Trophoblast cell (in vitro differentiated cells and primary cell): ENCODE measurements at regions not wholly inside any gene's neighbourhood (a gene's known extent, or its start where the extent isn't known, plus 50 kb on each side); places are given as distances from the start of the nearest gene placed in this dataset.

ENCODE experiments used
- DNase-seq, 2 donors: peaks; one replicate each; pipeline ENCODE4 v3.0.0-alpha.2; 2016
- H2AFZ ChIP-seq: 2 replicates; pipeline ENCODE4 v1.6.1; 2013; ENCODE audit warnings: low read length, moderate library complexity, mild to moderate bottlenecking; ENCODE audit not compliant: insufficient read depth, poor library complexity
- H2AK5ac ChIP-seq: 2 replicates; pipeline ENCODE4 v1.6.1; 2013; ENCODE audit warnings: mild to moderate bottlenecking, low read length
- H2BK120ac ChIP-seq: 2 replicates; pipeline ENCODE4 v1.6.1; 2013; ENCODE audit warnings: low read length, mild to moderate bottlenecking, moderate library complexity; ENCODE audit not compliant: insufficient read depth, poor library complexity
- H2BK12ac ChIP-seq: 2 replicates; pipeline ENCODE4 v1.6.1; 2013; ENCODE audit warnings: mild to moderate bottlenecking, low read length, moderate library complexity
- H2BK5ac ChIP-seq: 2 replicates; pipeline ENCODE4 v1.6.1; 2013; ENCODE audit warnings: low read length, low read depth, moderate library complexity, mild to moderate bottlenecking; ENCODE audit not compliant: poor library complexity
- H3K14ac ChIP-seq: 2 replicates; pipeline ENCODE4 v1.6.1; 2013; ENCODE audit warnings: mild to moderate bottlenecking, low read length
- H3K18ac ChIP-seq: 2 replicates; pipeline ENCODE4 v1.6.1; 2013; ENCODE audit warnings: mild to moderate bottlenecking, low read length
- H3K23ac ChIP-seq: 2 replicates; pipeline ENCODE4 v1.6.1; 2013; ENCODE audit warnings: low read length
- H3K27ac ChIP-seq: 2 replicates; pipeline ENCODE4 v1.5.1; 2013; ENCODE audit warnings: low read depth, mild to moderate bottlenecking, inconsistent platforms, low read length, moderate library complexity
- H3K27me3 ChIP-seq: 2 replicates; pipeline ENCODE4 v1.6.1; 2013; ENCODE audit warnings: inconsistent platforms, mild to moderate bottlenecking, low read length, moderate library complexity; ENCODE audit not compliant: insufficient read depth
- H3K36me3 ChIP-seq, 2 experiments: 1 replicate in 1 of 2; 2 replicates in 1 of 2; pipeline ENCODE4 v1.6.1; 2013; ENCODE audit warnings: low read length in 2 of 2, mild to moderate bottlenecking in 2 of 2, moderate library complexity in 1 of 2; ENCODE audit not compliant: insufficient read depth in 2 of 2, control insufficient read depth in 1 of 2
- H3K4ac ChIP-seq: 2 replicates; pipeline ENCODE4 v1.6.1; 2013; ENCODE audit warnings: low read depth, mild to moderate bottlenecking, low read length, moderate library complexity
- H3K4me1 ChIP-seq, 2 experiments: 1 replicate in 1 of 2; 2 replicates in 1 of 2; pipeline ENCODE4 v1.6.1; 2013; ENCODE audit warnings: low read length in 2 of 2, mild to moderate bottlenecking in 2 of 2, moderate library complexity in 1 of 2; ENCODE audit not compliant: insufficient read depth in 2 of 2, control insufficient read depth in 1 of 2
- H3K4me2 ChIP-seq: 2 replicates; pipeline ENCODE4 v1.6.1; 2013; ENCODE audit warnings: inconsistent platforms, mild to moderate bottlenecking, low read length, moderate library complexity
- H3K4me3 ChIP-seq: 2 replicates; pipeline ENCODE4 v1.5.1; 2013; ENCODE audit warnings: mild to moderate bottlenecking, low read depth, low read length, inconsistent platforms
- H3K79me1 ChIP-seq: one replicate; pipeline ENCODE4 v1.6.1; 2013; ENCODE audit warnings: low read length
- H3K79me2 ChIP-seq: 2 replicates; pipeline ENCODE4 v1.6.1; 2013; ENCODE audit warnings: low read length, mild to moderate bottlenecking; ENCODE audit not compliant: control insufficient read depth, insufficient read depth, poor library complexity
- H3K9ac ChIP-seq: 2 replicates; pipeline ENCODE4 v1.6.1; 2013; ENCODE audit warnings: mild to moderate bottlenecking, low read length
- H3K9me3 ChIP-seq: 2 replicates; pipeline ENCODE4 v1.6.1; 2013; ENCODE audit warnings: low read depth, mild to moderate bottlenecking, control low read depth, inconsistent platforms, low read length; ENCODE audit not compliant: insufficient read depth
- H4K12ac ChIP-seq: 2 replicates; pipeline ENCODE4 v1.6.1; 2013; ENCODE audit warnings: low read depth, mild to moderate bottlenecking, low read length, moderate library complexity
- H4K8ac ChIP-seq: 2 replicates; pipeline ENCODE4 v1.6.1; 2013; ENCODE audit warnings: low read depth, mild to moderate bottlenecking, low read length, moderate library complexity
- H4K91ac ChIP-seq: one replicate; pipeline ENCODE4 v1.6.1; 2013; ENCODE audit warnings: low read depth, mild to moderate bottlenecking, low read length, moderate library complexity
- WGBS: extraction: QIAGEN DNeasy Blood & Tissue Kit; methylation state at CpG from one replicate; pipeline ENCODE4 v1.1.7; 2013; ENCODE audit warnings: missing lambda C conversion rate; ENCODE audit not compliant: insufficient read length, insufficient coverage; ENCODE audit errors: extremely low coverage; 5-methylcytosine and 5-hydroxymethylcytosine counted together

- no peak overlapping the region for H2AK5ac ChIP-seq
- no peaks in the 10 kb centered on the region for H3K9me3 ChIP-seq
- no peak overlapping the region for H2AFZ ChIP-seq
- DNase-seq: peak; percentile 29 to 63
- H3K79me2 ChIP-seq: no peaks in the 10 kb centered on the region
- no CpG with 5 or more reads among the region's 1 CpG for WGBS
- no peak overlapping the region for H3K18ac ChIP-seq
- no peaks in the 10 kb centered on the region for H3K4me1 ChIP-seq
- no peak overlapping the region for H3K9ac ChIP-seq
- H3K4me3 ChIP-seq: no peak overlapping the region
- H3K79me1 ChIP-seq: no peaks in the 10 kb centered on the region
- no peak overlapping the region for H3K4ac ChIP-seq
- no peak overlapping the region for H4K12ac ChIP-seq
- no peak overlapping the region for H2BK5ac ChIP-seq
- no peak overlapping the region for H4K8ac ChIP-seq
- H2BK120ac ChIP-seq: no peak overlapping the region
- no peak overlapping the region for H3K23ac ChIP-seq
- no peak overlapping the region for H3K27ac ChIP-seq
- H2BK12ac ChIP-seq: no peak overlapping the region
- H3K36me3 ChIP-seq: no peaks in the 10 kb centered on the region
- no peaks in the 10 kb centered on the region for H3K27me3 ChIP-seq
- H3K4me2 ChIP-seq: no peak overlapping the region
- H3K14ac ChIP-seq: no peak overlapping the region
- H4K91ac ChIP-seq: no peak overlapping the region
These were observed 407.8 kb upstream of the DAB1 start for GRCh38 chr1:57831624-57832023.

DNA sequence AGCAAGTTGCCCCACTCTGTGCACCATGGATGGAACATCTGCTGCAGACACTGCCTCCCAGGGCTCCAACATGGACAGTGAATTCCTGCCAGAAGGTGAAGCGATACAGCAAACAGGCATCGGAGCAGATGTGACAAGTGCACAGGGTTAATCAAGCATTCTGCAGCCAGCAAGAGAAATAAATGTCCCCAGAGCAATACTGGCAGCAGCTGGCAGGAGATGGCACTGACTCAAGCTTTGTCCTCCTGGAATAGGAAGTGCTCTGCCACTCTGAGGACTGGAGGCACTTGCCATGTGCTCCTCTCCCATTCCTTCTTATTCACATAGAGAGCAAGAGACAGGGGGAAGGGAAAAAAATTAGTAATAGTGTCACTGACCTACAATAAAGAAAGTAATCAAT, 402.7 kb upstream of the DAB1 start:
- H2BK12ac ChIP-seq: no peak overlapping the region
- no peak overlapping the region for H3K27ac ChIP-seq
- H3K4me3 ChIP-seq: no peak overlapping the region
- no peak overlapping the region for H2AFZ ChIP-seq
- H2BK120ac ChIP-seq: no peak overlapping the region
- no peak overlapping the region for H4K12ac ChIP-seq
- no peaks in the 10 kb centered on the region for H3K79me2 ChIP-seq
- no peaks in the 10 kb centered on the region for H3K27me3 ChIP-seq
- no peak overlapping the region for H3K4me2 ChIP-seq
- no peak overlapping the region for H3K14ac ChIP-seq
- no peaks in the 10 kb centered on the region for H3K9me3 ChIP-seq
- H3K9ac ChIP-seq: no peak overlapping the region
- no peaks in the 10 kb centered on the region for H3K36me3 ChIP-seq
- no peak overlapping the region for H4K8ac ChIP-seq
- H2BK5ac ChIP-seq: no peak overlapping the region
- H3K4me1 ChIP-seq: no peaks in the 10 kb centered on the region
- no peak overlapping the region for H2AK5ac ChIP-seq
- H3K4ac ChIP-seq: no peak overlapping the region
- WGBS: no CpG with 5 or more reads among the region's 2 CpGs
- H4K91ac ChIP-seq: no peak overlapping the region
- no peak for DNase-seq
- no peaks in the 10 kb centered on the region for H3K79me1 ChIP-seq
- no peak overlapping the region for H3K23ac ChIP-seq
- no peak overlapping the region for H3K18ac ChIP-seq

GRCh38 chr1:57824535-57824934, 400.7 kb upstream of the DAB1 start:
- Histone ChIP-seq H3K79me2 (no peaks in the 10 kb centered on the region), H3K4me1 (no peaks in the 10 kb centered on the region), H2AFZ (no peak overlapping the region), H3K27ac (no peak overlapping the region), H3K9me3 (no peaks in the 10 kb centered on the region), H3K14ac (no peak overlapping the region), H2BK120ac (no peak overlapping the region), H3K4me2 (no peak overlapping the region), H3K9ac (no peak overlapping the region), H2AK5ac (no peak overlapping the region), H4K12ac (no peak overlapping the region), H3K79me1 (no peaks in the 10 kb centered on the region), H3K18ac (no peak overlapping the region), H3K4ac (no peak overlapping the region), H2BK12ac (no peak overlapping the region), H3K36me3 (no peaks in the 10 kb centered on the region), H4K8ac (no peak overlapping the region), H3K27me3 (no peaks in the 10 kb centered on the region), H3K4me3 (no peak overlapping the region), H2BK5ac (no peak overlapping the region), H3K23ac (no peak overlapping the region), H4K91ac (no peak overlapping the region)
- DNase-seq: peak; percentile 81 to 93
- no CpG with 5 or more reads among the region's 3 CpGs for WGBS

DNA sequence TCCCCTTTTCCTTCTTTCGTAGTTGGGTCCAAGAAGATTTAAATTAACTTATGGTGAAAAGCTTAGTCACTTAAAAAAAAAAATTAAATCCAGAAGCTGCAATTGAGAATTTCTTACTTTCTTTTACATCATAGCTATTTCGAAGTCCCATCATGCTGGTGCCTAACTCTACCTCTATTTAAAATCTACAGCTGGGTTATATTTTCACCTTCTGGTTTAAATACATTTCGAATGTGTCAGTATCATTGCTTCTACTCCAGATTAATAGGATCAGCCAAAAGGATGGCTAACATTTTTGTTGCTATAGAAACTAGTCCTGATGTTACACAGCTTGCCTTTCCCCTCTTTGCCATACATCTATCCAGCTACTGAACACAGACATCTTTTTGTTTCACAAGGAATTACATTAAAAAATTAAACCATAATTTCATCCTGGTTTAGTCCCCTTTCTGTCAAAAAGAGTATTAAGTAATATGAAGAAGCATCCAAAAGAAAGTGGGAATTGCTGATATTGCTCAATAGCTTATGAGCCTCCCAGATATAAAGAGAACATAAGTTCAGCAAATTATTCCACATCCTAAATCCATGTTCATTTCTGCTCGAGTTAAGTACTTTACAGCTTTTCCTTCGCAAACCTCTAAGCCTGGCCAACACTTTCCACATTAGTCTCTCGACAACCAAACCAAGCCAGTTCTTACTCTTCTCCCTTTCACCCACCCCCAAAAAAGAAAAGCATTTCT, 396.7 kb upstream of the DAB1 start:
- no peak overlapping the region for H4K8ac ChIP-seq
- no peaks in the 10 kb centered on the region for H3K79me2 ChIP-seq
- DNase-seq: no peak
- H3K23ac ChIP-seq: no peak overlapping the region
- WGBS: no CpG with 5 or more reads among the region's 6 CpGs
- no peaks in the 10 kb centered on the region for H3K36me3 ChIP-seq
- no peak overlapping the region for H3K4me2 ChIP-seq
- H2BK5ac ChIP-seq: no peak overlapping the region
- H2AFZ ChIP-seq: no peak overlapping the region
- H3K14ac ChIP-seq: no peak overlapping the region
- H4K91ac ChIP-seq: no peak overlapping the region
- no peak overlapping the region for H4K12ac ChIP-seq
- H3K4me3 ChIP-seq: no peak overlapping the region
- H3K4me1 ChIP-seq: no peaks in the 10 kb centered on the region
- H3K27me3 ChIP-seq: no peaks in the 10 kb centered on the region
- H3K18ac ChIP-seq: no peak overlapping the region
- H3K79me1 ChIP-seq: no peaks in the 10 kb centered on the region
- no peak overlapping the region for H2BK120ac ChIP-seq
- no peak overlapping the region for H2AK5ac ChIP-seq
- no peaks in the 10 kb centered on the region for H3K9me3 ChIP-seq
- H3K27ac ChIP-seq: no peak overlapping the region
- no peak overlapping the region for H3K4ac ChIP-seq
- H3K9ac ChIP-seq: no peak overlapping the region
- no peak overlapping the region for H2BK12ac ChIP-seq
